ENCODE measurements at regions not wholly inside any gene's neighbourhood (a gene's known extent, or its start where the extent isn't known, plus 50 kb on each side); places are given as distances from the start of the nearest gene placed in this dataset.

GRCh38 chr20:57066126-57066900 lies 200.1 kb downstream of the BMP7 start:
- 74% methylated on average over 11 of the region's 11 CpGs for WGBS
- no peaks in the 10 kb centered on the region for H3K36me3 ChIP-seq
- no peak overlapping the region for H3K27ac ChIP-seq (replicated peaks in 1 of 4)
- H3K4me1 ChIP-seq = peaks cover 0 to 5% (median 2%) of the 10 kb centered on the region in 4 donors
- intact Hi-C loops (cut with DNase I) = no loop called here
- peaks cover 0 to 55% (median 2%) of the 10 kb centered on the region in 4 donors for H3K27me3 ChIP-seq
- no peak for DNase-seq (ENCODE audit: extremely low spot score)
- no peak overlapping the region for H3K4me3 ChIP-seq
- H3K9me3 ChIP-seq = no peaks in the 10 kb centered on the region
- TF ChIP-seq EP300 (IDR thresholded peaks at IDR 0.05) (no peak), CTCF (IDR thresholded peaks at IDR 0.05) (no peak), POLR2A (IDR thresholded peaks at IDR 0.05; ENCODE audit: low read depth) (no peak), POLR2AphosphoS5 (IDR thresholded peaks at IDR 0.05) (no peak)

- H3K4me3 ChIP-seq = no peak overlapping the region
- H3K27me3 ChIP-seq = peaks cover 0 to 81% (median 9%) of the 10 kb centered on the region in 4 donors
- no peak for TF ChIP-seq CTCF (IDR thresholded peaks at IDR 0.05)
- TF ChIP-seq POLR2A (IDR thresholded peaks at IDR 0.05; ENCODE audit: low read depth) = no peak
- no peak for TF ChIP-seq POLR2AphosphoS5 (IDR thresholded peaks at IDR 0.05)
- no peak for TF ChIP-seq EP300 (IDR thresholded peaks at IDR 0.05)
- WGBS = 77% methylated on average over 8 of the region's 8 CpGs
- no peaks in the 10 kb centered on the region for H3K36me3 ChIP-seq
- no peak for DNase-seq (ENCODE audit: extremely low spot score)
- intact Hi-C loops (cut with DNase I) = no loop called here
- H3K4me1 ChIP-seq = no peaks in the 10 kb centered on the region
- H3K27ac ChIP-seq (replicated peaks in 1 of 4) = no peak overlapping the region
- no peaks in the 10 kb centered on the region for H3K9me3 ChIP-seq
Observed at GRCh38 chr20:57069442-57069841, 197.0 kb downstream of the BMP7 start.

GRCh38 chr20:57070296-57070695 lies 196.1 kb downstream of the BMP7 start:
- 89% methylated on average over 1 of the region's 1 CpG for WGBS

GRCh38 chr20:57071283-57071731 lies 195.1 kb downstream of the BMP7 start:
- no peak overlapping the region for H3K4me3 ChIP-seq
- no peaks in the 10 kb centered on the region for H3K9me3 ChIP-seq
- TF ChIP-seq CTCF (IDR thresholded peaks at IDR 0.05) = no peak
- TF ChIP-seq POLR2AphosphoS5 (IDR thresholded peaks at IDR 0.05) = no peak
- TF ChIP-seq POLR2A (IDR thresholded peaks at IDR 0.05; ENCODE audit: low read depth) = no peak
- TF ChIP-seq EP300 (IDR thresholded peaks at IDR 0.05) = no peak
- whole genome bisulfite sequencing = 18% methylated on average over 14 of the region's 14 CpGs
- H3K27me3 ChIP-seq = peaks cover 0 to 76% (median 9%) of the 10 kb centered on the region in 4 donors
- DNase-seq (ENCODE audit: extremely low spot score) = no peak
- no peak overlapping the region for H3K27ac ChIP-seq (replicated peaks in 1 of 4)
- no peaks in the 10 kb centered on the region for H3K4me1 ChIP-seq
- intact Hi-C loops (cut with DNase I) = no loop called here
- H3K36me3 ChIP-seq = no peaks in the 10 kb centered on the region

More at GRCh38 chr20:57070296-57070695, 196.1 kb downstream of the BMP7 start:
- Histone ChIP-seq H3K36me3 (no peaks in the 10 kb centered on the region), H3K27ac (replicated peaks in 1 of 4) (no peak overlapping the region), H3K4me1 (no peaks in the 10 kb centered on the region), H3K9me3 (no peaks in the 10 kb centered on the region), H3K4me3 (no peak overlapping the region), H3K27me3 (peaks cover 0 to 86% (median 9%) of the 10 kb centered on the region in 4 donors)
- no peak for TF ChIP-seq POLR2A (IDR thresholded peaks at IDR 0.05; ENCODE audit: low read depth)
- no peak for TF ChIP-seq EP300 (IDR thresholded peaks at IDR 0.05)
- no peak for TF ChIP-seq CTCF (IDR thresholded peaks at IDR 0.05)
- TF ChIP-seq POLR2AphosphoS5 (IDR thresholded peaks at IDR 0.05) = no peak
- intact Hi-C loops (cut with DNase I) = no loop called here
- no peak for DNase-seq (ENCODE audit: extremely low spot score)

Data from esophagus muscularis mucosa (tissue), 4 donors.